ENCODE measurements at regions not wholly inside any gene's neighbourhood (a gene's known extent, or its start where the extent isn't known, plus 50 kb on each side); places are given as distances from the start of the nearest gene placed in this dataset.

DNA sequence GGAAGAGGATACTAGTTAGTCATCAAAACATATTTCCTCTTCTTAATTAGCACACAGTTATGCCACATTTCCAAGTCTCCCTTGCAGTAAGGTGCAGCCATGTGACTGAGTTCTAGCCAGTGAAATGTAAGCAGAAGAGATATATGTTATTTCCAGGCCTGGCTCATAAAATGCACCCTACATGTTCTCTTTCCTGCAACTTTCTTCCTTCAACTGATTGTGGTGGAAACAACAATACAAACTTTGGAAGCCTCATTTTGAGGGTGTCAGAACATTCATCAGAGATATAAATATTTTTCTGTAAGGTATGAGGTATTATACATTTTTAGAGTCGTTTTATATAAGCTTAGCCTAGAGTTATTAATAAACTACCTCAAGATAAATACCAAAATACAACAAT, 110.9 kb upstream of the PDE7B start:
- no peak for DNase-seq (ENCODE audit: low read depth in 1 of 2, low spot score in 1 of 2)

DNA sequence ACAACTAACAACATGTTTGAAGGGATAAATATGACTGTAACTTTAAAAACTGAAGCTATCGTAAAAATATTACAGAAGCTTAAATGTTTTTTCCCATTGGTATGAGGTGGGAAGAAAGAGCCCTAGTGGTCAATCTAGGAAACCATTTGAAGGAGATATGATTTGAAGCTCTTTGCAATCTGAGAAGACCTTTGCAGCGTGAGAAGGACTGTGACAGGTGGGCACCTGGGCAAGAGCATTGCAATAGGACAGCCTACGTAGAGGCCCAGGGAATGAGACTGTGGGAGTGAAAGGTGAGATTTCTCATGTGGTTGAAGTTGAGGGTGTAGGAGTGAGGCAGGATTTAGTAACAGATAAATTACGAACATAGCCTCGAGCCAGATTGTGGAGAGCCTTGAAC, 108.0 kb upstream of the PDE7B start:
- H3K27ac ChIP-seq (replicated peaks) = no peak overlapping the region
- TF ChIP-seq GABPA (IDR thresholded peaks at IDR 0.05; ENCODE audit: low read depth) (no peak), SPI1 (IDR thresholded peaks at IDR 0.05; ENCODE audit: borderline replicate concordance, low read depth) (no peak), POLR2AphosphoS5 (IDR thresholded peaks at IDR 0.05; ENCODE audit: low read depth) (no peak)
- TF ChIP-seq, protein P1, sequence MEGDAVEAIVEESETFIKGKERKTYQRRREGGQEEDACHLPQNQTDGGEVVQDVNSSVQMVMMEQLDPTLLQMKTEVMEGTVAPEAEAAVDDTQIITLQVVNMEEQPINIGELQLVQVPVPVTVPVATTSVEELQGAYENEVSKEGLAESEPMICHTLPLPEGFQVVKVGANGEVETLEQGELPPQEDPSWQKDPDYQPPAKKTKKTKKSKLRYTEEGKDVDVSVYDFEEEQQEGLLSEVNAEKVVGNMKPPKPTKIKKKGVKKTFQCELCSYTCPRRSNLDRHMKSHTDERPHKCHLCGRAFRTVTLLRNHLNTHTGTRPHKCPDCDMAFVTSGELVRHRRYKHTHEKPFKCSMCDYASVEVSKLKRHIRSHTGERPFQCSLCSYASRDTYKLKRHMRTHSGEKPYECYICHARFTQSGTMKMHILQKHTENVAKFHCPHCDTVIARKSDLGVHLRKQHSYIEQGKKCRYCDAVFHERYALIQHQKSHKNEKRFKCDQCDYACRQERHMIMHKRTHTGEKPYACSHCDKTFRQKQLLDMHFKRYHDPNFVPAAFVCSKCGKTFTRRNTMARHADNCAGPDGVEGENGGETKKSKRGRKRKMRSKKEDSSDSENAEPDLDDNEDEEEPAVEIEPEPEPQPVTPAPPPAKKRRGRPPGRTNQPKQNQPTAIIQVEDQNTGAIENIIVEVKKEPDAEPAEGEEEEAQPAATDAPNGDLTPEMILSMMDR (IDR thresholded peaks at IDR 0.05; ENCODE audit: insufficient read depth, low read length) = no peak
- TF ChIP-seq, protein P2, sequence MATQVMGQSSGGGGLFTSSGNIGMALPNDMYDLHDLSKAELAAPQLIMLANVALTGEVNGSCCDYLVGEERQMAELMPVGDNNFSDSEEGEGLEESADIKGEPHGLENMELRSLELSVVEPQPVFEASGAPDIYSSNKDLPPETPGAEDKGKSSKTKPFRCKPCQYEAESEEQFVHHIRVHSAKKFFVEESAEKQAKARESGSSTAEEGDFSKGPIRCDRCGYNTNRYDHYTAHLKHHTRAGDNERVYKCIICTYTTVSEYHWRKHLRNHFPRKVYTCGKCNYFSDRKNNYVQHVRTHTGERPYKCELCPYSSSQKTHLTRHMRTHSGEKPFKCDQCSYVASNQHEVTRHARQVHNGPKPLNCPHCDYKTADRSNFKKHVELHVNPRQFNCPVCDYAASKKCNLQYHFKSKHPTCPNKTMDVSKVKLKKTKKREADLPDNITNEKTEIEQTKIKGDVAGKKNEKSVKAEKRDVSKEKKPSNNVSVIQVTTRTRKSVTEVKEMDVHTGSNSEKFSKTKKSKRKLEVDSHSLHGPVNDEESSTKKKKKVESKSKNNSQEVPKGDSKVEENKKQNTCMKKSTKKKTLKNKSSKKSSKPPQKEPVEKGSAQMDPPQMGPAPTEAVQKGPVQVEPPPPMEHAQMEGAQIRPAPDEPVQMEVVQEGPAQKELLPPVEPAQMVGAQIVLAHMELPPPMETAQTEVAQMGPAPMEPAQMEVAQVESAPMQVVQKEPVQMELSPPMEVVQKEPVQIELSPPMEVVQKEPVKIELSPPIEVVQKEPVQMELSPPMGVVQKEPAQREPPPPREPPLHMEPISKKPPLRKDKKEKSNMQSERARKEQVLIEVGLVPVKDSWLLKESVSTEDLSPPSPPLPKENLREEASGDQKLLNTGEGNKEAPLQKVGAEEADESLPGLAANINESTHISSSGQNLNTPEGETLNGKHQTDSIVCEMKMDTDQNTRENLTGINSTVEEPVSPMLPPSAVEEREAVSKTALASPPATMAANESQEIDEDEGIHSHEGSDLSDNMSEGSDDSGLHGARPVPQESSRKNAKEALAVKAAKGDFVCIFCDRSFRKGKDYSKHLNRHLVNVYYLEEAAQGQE (IDR thresholded peaks at IDR 0.05; ENCODE audit: insufficient replicate concordance, low read depth) = no peak
- no peak overlapping the region for H3K4me3 ChIP-seq (replicated peaks; ENCODE audit: insufficient read depth, low read length)
- DNase-seq (ENCODE audit: low read depth in 1 of 2, low spot score in 1 of 2) = no peak
- H3K27me3 ChIP-seq (ENCODE audit: insufficient read depth, poor library complexity, severe bottlenecking) = peaks cover 7% of the 10 kb centered on the region

More for the DNA sequence above, 110.9 kb upstream of the PDE7B start:
- peaks cover 6% of the 10 kb centered on the region for H3K27me3 ChIP-seq (ENCODE audit: insufficient read depth, poor library complexity, severe bottlenecking)
- H3K27ac ChIP-seq (replicated peaks) = no peak overlapping the region
- TF ChIP-seq, protein P2 (IDR thresholded peaks at IDR 0.05; ENCODE audit: insufficient replicate concordance, low read depth) = no peak
- no peak for TF ChIP-seq SPI1 (IDR thresholded peaks at IDR 0.05; ENCODE audit: borderline replicate concordance, low read depth)
- TF ChIP-seq, protein P1 (IDR thresholded peaks at IDR 0.05; ENCODE audit: insufficient read depth, low read length) = no peak
- TF ChIP-seq POLR2AphosphoS5 (IDR thresholded peaks at IDR 0.05; ENCODE audit: low read depth) = no peak
- TF ChIP-seq GABPA (IDR thresholded peaks at IDR 0.05; ENCODE audit: low read depth) = no peak
- no peak overlapping the region for H3K4me3 ChIP-seq (replicated peaks; ENCODE audit: insufficient read depth, low read length)

DNA sequence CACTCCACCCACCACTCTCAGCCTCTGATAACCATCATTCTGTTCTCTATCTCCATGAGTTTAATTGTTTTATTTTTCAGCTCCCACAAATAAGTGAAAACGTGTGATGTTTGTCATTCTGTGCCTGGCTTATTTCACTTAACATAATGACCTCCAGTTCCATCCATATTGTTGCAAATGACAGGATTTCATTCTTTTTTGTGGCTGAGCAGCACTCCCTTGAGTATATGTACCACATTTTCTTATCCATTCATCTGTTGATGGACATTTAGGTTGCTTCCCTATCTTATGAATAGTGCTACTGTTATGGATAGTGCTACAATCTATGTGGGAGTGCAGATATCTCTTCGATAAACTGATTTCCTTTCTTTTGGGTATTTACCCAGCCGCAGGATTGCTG, 103.3 kb upstream of the PDE7B start:
- DNase-seq (ENCODE audit: low read depth in 1 of 2, low spot score in 1 of 2) = no peak
- Histone ChIP-seq H3K27me3 (ENCODE audit: insufficient read depth, poor library complexity, severe bottlenecking) (peaks cover 9% of the 10 kb centered on the region), H3K4me3 (replicated peaks; ENCODE audit: insufficient read depth, low read length) (no peak overlapping the region), H3K27ac (replicated peaks) (no peak overlapping the region)
- TF ChIP-seq GABPA (IDR thresholded peaks at IDR 0.05; ENCODE audit: low read depth) = no peak
- no peak for TF ChIP-seq POLR2AphosphoS5 (IDR thresholded peaks at IDR 0.05; ENCODE audit: low read depth)
- TF ChIP-seq, protein P1 (IDR thresholded peaks at IDR 0.05; ENCODE audit: insufficient read depth, low read length) = no peak
- TF ChIP-seq SPI1 (IDR thresholded peaks at IDR 0.05; ENCODE audit: borderline replicate concordance, low read depth) = no peak
- TF ChIP-seq, protein P2 (IDR thresholded peaks at IDR 0.05; ENCODE audit: insufficient replicate concordance, low read depth) = no peak
